Skeletal muscle cell (primary cell): ENCODE measurements at regions not wholly inside any gene's neighbourhood (a gene's known extent, or its start where the extent isn't known, plus 50 kb on each side); places are given as distances from the start of the nearest gene placed in this dataset.
"Not testable (repeated sequence)": the region's sequence is repeated elsewhere in the genome, so short reads cannot be mapped to it uniquely, and the experiment has no call there.

Source experiments
- DNase-seq: peaks from one replicate; pipeline ENCODE4 v3.0.0-alpha.2; 2010; ENCODE audit warnings: low read depth
- H3K4me3 ChIP-seq: 2 replicates; pipeline ENCODE4 v1.5.1; 2011; ENCODE audit warnings: low read depth, mild to moderate bottlenecking, control low read depth, low read length, moderate library complexity

DNA sequence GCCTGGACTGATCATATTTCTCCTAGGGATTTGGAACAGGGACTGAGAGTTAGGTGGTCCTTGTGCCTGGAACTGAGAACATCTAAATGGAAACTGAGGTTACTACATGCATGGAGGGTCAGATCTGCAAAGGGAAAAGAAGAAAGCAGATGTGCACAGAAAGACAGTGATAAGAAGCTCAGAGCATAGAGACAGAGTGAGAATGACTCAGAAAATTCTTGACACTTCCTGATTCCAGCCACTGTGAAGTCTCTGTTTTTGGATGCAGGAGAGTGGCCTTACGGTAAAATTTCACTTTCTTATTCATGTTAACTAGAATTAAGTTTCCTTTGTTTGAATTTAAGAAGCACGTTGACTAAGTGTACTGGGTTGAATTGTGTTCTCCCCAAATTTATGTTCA is 241.7 kb downstream of the TMEM26 start:
- H3K4me3 ChIP-seq = no peak overlapping the region
- DNase-seq = no peak

DNA sequence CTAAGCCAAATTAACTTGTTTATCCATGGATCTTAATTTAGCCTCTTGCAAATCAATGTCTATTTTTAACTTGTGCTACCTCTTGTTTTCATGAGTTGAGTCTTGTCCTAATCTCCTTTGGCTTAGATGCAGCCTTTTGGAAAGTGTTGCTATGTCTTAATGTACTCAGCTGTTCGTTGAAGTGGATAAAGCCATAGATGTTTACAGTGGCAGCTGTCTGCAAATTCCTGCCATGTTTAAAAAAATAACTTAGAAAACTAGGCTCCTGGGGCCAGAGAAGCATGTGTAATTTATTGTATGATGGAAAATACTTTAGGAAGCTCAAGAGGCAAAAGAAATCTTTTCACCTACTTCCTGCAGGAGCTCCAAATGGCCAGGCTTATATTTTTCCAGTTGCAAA is 253.1 kb upstream of the RHOBTB1 start:
- DNase-seq = peak; percentile 19
- H3K4me3 ChIP-seq = no peak overlapping the region

DNA sequence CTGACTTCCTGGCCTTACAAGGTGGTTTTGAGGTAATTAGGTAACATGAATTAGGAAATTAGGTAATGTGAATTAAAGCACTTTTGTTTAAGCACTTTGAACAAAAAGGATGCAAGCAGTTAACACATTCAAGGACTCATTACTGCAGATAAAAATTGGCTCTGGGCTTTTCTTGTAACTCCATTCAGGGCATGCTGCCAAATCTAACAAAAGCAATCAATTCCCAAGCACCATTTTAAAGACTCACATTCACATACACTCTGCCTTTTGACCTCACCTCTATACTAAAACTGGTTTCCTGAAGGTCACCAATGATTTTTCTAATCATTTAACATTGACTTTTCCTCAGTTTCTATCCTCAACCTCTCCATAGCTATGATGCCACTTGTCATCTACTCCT is 251.2 kb upstream of the RHOBTB1 start:
- DNase-seq = no peak
- no peak overlapping the region for H3K4me3 ChIP-seq

DNA sequence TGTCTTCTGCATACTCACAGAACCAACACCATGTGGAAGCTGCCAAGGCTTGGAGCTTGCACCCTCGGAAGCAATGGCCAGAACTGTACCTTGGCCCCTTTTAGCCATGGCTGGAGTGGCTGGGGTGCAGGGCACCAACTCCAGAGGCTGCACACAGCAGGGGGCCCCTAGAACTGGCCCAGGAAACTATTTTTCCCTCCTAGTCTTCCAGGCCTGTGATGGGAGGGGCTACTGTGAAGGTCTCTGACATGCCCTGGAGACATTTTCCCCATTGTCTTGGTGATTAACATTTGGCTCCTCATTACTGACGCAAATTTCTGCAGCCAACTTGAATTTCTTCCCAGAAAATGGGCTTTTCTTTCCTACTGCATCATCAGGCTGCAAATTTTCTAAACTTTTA is 248.6 kb upstream of the RHOBTB1 start:
- not testable (repeated sequence) for H3K4me3 ChIP-seq, DNase-seq

DNA sequence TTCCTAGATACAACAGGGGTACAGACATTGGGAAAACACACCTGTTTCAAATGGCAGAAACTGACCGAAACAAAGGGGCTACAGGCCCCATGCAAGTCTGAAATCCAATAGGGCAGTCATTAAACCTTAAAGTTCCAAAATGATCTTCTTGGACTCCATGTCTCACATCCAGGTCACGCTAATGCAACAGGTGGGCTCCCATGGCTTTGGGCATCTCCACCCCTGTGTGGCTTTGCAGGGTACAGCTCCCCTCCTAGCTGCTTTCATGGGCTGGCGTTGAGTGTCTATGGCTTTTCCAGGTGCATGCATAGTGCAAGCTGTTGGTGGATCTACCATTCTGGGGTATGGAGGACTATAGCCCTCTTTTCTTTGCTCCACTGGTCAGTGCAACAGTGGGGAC is 248.1 kb upstream of the RHOBTB1 start:
- no peak for DNase-seq
- H3K4me3 ChIP-seq = no peak overlapping the region

DNA sequence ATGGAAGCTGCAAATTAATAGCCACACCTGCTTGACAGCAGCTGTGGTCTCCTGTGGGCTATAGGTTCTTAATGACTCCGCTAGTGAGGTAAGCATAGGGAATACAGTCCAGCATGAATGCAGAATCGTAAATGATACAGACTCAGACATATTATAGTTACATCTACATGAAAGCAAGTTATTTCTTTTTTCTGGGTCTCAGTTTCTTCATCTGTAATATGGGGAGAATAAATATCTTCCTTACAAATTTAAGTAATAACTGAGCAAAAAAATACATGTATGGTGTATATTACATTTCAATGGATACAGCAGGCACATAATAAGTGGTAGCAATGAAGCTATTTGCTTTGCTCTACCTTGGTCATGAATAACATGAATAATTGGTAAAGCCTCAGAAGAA is 245.9 kb upstream of the RHOBTB1 start:
- DNase-seq = no peak
- no peak overlapping the region for H3K4me3 ChIP-seq

DNA sequence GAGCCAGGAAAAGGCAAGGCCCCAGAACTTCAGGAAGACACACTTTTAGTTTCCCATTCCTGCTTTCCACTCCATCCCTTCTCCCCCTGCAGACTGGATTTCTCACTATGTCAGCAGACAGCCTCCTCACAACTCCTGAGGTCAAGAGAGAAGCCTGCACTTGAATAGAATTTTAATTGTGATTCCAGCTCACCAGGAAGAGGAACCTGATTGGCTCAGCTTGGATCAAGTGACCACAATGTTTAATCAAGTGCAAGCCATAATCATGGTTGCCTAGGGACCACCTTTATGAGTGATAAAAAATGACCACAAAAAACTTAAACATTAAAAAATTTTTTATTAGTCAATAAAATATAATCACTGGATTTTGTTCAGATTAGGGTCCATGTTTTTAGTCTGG is 244.7 kb upstream of the RHOBTB1 start:
- no peak for DNase-seq
- H3K4me3 ChIP-seq = no peak overlapping the region

DNA sequence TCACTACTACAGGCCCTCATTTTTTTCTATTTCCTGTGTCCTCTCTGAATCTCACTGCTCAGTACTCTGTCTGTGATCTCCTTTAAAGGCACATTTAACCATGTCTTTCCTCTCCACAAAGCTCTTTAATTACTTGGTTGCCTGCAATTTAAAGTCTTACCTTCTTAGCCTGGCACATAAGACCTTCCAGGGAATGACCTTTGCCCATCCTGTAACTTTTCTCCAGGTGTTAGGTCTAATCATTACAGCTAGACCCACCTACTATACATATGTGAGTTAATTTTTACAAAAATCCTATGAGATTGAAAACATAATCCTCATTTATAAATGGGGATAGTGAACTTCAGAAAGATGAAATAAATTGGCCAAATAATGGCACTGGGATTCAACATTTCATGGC is 244.1 kb upstream of the RHOBTB1 start:
- no peak for DNase-seq
- H3K4me3 ChIP-seq = no peak overlapping the region

DNA sequence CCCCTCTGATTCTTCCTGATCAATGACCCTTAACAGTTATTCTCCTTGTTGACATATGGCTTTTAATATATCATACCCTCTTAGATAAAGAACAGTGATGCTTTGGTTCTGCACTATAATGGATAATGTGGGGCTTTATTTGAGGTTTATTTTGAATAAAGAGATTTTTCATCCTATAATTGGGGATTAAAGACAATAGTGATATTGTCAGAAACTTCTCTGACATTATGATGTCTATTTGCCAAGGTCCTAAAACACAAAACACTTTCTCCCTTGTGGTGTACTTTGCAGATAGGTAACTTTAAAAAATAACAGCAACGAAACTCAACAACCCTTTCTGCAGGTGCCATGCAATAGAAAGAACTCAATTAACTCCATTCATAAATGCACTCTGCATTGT is 243.6 kb upstream of the RHOBTB1 start:
- H3K4me3 ChIP-seq = no peak overlapping the region
- no peak for DNase-seq

DNA sequence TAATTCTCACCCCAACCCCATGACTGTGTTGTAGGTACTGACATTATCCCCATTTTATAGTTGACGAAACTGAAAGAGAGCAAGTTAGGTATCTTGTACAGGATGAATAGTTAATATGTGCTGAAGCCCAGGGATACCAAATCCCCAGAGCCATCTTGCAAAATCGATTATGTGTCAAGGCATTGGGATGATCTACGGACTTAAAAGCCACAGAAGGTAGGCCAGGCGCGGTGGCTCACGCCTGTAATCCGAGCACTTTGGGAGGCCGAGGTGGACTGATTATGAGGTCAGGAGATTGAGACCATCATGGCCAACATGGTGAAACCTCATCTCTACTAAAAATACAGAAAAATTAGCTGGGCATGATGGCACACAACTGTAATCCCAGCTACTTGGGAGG is 242.4 kb upstream of the RHOBTB1 start:
- H3K4me3 ChIP-seq = no peak overlapping the region
- no peak for DNase-seq

DNA sequence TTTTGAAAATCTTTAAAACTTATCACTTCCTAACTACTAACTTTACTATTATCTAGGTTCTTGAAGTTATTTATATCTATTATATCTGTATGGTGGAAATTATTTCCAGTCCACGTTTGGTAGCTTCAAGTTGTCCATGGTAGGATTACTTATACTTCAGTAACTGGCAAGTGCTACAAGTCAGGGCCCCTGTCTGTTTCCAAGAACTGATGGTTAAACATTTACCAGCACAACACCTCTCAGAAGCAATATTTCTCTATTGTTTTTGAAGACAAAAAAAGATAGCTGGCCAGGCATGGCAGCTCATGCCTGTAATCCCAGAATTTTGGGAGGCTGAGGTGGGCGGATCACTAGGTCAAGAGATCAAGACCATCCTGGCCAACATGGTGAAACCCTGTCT is 240.4 kb upstream of the RHOBTB1 start:
- no peak for DNase-seq
- no peak overlapping the region for H3K4me3 ChIP-seq

DNA sequence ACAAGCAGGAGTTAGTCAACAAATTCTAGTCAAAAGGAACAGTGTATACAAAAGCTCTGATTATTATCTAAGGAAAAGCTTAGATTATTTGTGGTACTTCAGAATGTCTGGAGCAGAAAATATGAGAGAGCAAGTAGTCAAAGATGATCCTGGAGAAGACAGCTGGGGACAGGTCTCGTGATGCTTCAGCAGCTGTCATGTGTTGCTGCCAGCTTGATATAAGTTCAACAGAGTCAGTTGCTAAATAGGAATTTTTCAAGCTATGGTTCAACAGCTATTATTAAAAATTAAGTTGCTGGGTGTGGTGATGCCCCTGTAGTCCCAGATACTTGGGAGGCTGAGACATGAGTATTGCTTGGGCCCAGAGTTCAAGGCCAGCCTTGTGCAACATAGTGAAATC is 240.0 kb upstream of the RHOBTB1 start:
- no peak overlapping the region for H3K4me3 ChIP-seq
- no peak for DNase-seq

DNA sequence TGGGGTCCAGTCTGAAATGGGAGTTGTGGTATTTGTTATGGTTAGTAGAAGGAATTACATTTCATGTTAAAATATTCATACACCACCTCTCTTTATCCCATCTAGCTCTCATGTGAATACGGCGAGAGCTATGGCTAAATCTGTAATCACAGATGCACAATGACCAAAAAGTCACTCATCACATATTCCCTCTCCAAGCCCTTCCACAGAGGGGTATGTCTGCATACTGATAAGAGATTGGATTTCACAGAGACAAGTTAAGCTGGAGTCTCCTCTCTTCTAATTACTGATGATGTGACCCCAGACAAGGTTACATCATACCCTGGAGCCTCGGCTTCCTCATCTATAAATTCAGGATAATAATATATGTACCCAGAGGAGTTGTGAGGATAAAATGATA is 237.8 kb upstream of the RHOBTB1 start:
- no peak overlapping the region for H3K4me3 ChIP-seq
- DNase-seq = no peak

DNA sequence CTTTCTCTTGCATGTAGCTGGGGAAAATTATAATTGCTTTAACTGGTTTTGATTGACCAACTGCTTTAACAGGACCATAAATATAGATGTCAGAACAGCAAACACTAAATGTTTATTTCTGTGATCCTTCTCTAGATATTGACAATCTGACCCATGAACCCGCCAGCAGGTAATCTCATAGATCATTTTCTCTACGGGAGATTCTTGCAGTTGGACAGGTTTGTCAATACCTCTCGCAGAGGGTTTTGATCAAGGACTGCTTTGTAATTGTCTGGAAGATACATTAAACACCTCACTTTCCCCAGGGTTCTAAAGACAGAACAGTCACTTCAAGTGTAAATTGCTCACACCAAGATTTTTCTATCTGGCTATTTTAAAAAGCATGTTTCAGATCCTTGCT is 235.8 kb upstream of the RHOBTB1 start:
- DNase-seq = no peak
- H3K4me3 ChIP-seq = no peak overlapping the region

DNA sequence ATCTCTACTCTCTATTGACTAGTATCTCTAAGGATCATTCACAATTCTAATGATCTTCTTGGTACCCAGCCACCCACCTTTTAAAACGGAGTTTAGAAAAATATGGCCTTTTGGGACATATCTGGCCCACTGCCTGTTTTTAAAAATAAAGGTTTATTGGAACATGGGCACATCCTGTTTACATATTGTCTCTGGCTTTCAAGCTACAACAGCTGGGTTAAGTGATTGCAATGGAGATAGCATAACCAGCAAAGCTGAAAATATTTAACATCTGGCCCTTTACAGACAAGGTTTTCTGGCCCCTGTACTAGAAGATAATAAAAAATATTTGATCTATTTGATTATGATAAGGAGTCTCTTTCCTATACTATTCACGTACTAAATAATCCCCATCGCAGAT is 232.4 kb upstream of the RHOBTB1 start:
- no peak overlapping the region for H3K4me3 ChIP-seq
- DNase-seq = no peak

DNA sequence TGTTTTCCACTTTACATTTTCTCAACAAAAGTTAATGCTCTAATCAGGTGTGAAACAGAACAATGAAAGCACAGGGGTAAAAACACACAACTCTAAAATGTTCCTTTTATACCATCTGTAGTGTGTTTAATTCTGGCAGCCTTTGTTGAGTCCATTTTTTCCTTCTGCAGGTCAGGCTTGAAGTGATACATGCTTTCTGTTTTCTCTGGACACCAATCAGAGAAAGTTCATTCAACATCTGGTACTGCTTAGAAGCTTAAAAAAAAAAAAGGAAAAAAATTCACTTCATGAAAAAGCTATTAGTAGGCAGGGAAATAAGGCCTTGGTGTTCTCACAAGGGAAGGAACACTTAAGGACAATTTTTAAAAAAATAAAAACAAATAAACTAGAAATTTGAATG is 231.3 kb upstream of the RHOBTB1 start:
- no peak overlapping the region for H3K4me3 ChIP-seq
- no peak for DNase-seq

DNA sequence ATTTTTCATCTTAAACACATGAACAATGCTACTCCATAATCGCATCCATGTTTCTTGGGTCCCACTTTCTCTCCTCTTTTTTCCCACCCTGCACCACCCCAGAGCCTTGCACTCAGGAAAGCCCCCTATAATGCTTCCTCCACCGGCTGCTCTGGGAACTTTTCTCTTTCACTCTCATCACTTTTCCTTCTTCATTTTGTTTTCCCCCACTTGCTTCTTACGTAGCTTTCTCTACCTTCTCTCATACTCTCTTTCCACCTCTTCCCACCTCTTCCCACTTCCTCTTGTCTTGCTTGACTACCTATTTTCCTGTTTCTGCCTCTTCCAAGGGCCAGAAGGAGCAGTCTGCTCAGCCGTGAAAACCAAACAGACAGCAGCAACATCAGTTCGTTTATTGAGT is 229.5 kb upstream of the RHOBTB1 start:
- no peak overlapping the region for H3K4me3 ChIP-seq
- DNase-seq = no peak

DNA sequence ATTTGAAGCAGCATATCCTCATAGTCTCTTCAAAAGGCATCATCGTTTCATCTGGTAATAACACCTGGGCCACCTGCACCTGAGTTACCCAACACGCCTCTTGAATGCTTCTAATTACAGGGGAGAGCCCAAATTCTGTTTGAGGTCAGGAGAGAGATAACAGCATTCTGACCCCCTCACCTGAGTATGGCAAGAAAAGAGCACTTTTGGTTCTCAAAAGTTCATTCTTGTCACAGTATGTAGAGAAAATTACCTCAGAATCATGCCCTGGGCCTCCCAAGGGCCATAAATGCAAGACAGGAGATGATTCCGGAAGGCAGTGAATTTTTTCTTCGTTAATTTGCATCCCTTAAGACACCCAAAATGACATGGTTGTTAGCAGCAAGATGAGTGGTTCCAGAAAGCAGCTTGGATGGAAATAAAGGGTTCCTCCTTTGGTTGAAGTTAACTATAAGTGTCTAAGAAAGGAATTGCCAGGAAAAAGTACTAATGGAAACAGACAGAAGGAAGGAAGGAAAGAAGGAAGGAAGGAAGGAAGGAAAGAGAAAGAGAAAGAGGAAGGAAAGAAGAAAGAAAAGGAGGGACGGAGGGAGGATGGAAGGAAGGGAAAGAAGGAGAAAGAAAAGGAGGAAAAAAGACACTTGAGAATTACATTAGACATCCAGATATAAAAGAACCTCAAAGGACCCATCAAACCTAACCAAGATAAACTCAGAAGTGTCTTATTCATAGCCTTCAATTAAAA is 228.4 kb upstream of the RHOBTB1 start:
- DNase-seq = no peak
- no peak overlapping the region for H3K4me3 ChIP-seq

DNA sequence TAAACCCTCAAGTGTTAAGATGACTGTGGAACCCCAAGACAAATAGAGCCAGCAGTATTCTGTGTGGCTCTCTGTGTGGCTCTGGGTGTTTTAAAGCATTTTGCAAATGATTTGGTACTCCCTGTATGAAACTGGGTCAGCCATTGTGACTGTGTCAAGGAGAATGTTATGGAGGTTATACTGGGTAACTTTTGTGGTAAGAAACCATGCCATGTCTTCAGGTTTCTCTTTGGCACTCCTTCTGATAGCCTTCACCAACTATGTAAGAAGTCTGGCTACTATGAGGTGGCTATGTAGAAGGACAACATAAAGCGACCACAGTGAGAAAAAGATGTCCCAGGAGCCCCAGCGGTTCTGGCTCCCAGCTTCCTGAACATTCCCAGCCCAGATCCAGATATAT is 226.6 kb upstream of the RHOBTB1 start:
- DNase-seq = no peak

DNA sequence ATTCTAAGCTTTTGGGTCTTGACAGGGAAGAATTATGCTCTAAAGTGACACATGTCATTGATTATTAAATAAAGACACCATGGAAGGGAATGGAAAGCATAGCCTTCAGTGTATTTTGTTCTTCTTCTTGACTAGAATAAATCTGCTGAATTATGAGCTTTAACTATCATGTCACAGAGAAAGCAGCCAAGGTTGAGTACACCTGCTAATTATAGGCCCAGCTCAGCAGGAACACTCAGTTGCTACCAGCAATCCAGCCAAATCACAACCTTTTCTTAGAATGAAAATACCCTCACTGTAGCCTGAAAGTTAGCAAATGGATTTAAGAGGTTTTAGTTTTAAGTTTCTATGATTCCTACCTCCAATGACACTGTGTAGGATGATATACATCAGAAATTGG is 225.3 kb upstream of the RHOBTB1 start:
- H3K4me3 ChIP-seq = no peak overlapping the region
- no peak for DNase-seq

More for the DNA sequence above, 226.6 kb upstream of the RHOBTB1 start:
- H3K4me3 ChIP-seq = no peak overlapping the region

DNA sequence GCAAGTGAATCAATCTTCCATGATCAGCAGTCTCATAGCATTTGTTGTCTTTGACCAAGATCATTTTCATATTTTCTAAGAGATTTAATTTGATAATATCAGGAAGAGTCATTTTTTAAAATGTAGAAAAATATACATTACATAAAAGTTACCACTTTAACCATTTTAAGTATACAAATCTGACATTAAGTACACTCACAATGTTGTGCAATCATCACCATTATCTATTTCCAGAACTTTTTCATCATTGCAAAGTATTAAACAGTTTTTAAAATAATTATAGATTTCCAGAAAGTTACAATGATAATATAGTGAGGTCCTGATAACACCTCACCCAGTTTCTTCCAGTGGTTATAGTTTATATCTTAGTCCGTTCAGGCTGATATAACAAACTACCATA is 222.5 kb upstream of the RHOBTB1 start:
- H3K4me3 ChIP-seq = no peak overlapping the region
- no peak for DNase-seq

DNA sequence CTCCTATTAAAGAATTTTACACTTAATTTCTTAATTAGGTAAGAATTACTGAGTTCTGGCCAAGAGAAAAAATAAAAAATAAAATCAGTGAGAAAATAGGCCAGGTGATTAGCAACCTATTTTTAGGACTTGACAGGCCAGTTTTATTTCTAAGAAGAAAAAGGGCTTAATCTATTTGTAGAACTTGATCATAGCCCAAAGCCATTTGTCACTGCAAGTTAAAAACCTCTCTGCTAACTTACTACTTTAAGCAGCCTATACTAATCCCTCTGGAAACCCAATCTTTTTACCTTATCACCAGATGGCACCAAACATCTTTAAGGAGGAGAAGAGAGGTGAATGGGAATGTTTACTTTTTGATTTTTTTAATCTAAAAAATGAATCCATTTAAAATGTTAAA is 222.1 kb upstream of the RHOBTB1 start:
- no peak overlapping the region for H3K4me3 ChIP-seq
- no peak for DNase-seq
